Loucy (cell line): ENCODE measurements at regions not wholly inside any gene's neighbourhood (a gene's known extent, or its start where the extent isn't known, plus 50 kb on each side); places are given as distances from the start of the nearest gene placed in this dataset.
"Not testable (repeated sequence)": the region's sequence is repeated elsewhere in the genome, so short reads cannot be mapped to it uniquely, and the experiment has no call there.

Experiments used
- CTCF ChIP-seq: fragments of 200-600 bp; sonication (generic); conservative IDR thresholded peaks from 2 replicates; pipeline ENCODE4 v1.5.1; 2014; ENCODE audit warnings: mild to moderate bottlenecking, antibody characterized with exemption, low read length
- EZH2phosphoT487 ChIP-seq: fragments of 200-600 bp; IDR thresholded peaks from 2 replicates; pipeline ENCODE4 v1.6.1; 2018; ENCODE audit warnings: antibody characterized with exemption, mild to moderate bottlenecking, moderate library complexity, borderline replicate concordance

GRCh38 chr2:113379621-113380020, 57.9 kb upstream of the ZNG1B start:
- not testable (repeated sequence) for TF ChIP-seq CTCF, EZH2phosphoT487
